Testis (tissue), 2 donors: ENCODE measurements at regions not wholly inside any gene's neighbourhood (a gene's known extent, or its start where the extent isn't known, plus 50 kb on each side); places are given as distances from the start of the nearest gene placed in this dataset.

ENCODE experiments used
- DNase-seq: peaks from one replicate; pipeline ENCODE4 v3.0.0-alpha.2; 2019
- H3K27ac ChIP-seq, 2 donors: fragments of 200-600 bp; sonication (generic); one replicate each; pipeline ENCODE4 v1.5.1; 2019
- H3K27me3 ChIP-seq: fragments of 200-600 bp; sonication (generic); one replicate; pipeline ENCODE4 v1.5.1; 2019
- H3K36me3 ChIP-seq: fragments of 200-600 bp; sonication (generic); one replicate; pipeline ENCODE4 v1.5.1; 2017; ENCODE audit warnings: low read depth; ENCODE audit errors: missing control alignments
- H3K4me1 ChIP-seq: fragments of 200-600 bp; sonication (generic); one replicate; pipeline ENCODE4 v1.5.1; 2019
- H3K4me3 ChIP-seq, 2 donors: fragments of 200-600 bp; sonication (generic); one replicate each; pipeline ENCODE4 v1.5.1; 2017 to 2019
- H3K9me3 ChIP-seq: fragments of 200-600 bp; sonication (generic); one replicate; pipeline ENCODE4 v1.5.1; 2017
- POLR2A ChIP-seq: fragments of 450-650 bp; IDR thresholded peaks from one replicate; pipeline ENCODE4 v1.6.1; 2017; ENCODE audit warnings: antibody characterized with exemption, mild to moderate bottlenecking, moderate library complexity
- WGBS, 2 donors: methylation state at CpG; one replicate each; pipeline ENCODE4 v1.1.5; 2018; 5-methylcytosine and 5-hydroxymethylcytosine counted together
- intact Hi-C: fragments of 100-400 bp; cut with DNase I; formaldehyde crosslinking; loops from one replicate; pipeline ENCODE4 v1.15.1; 2023; ENCODE audit warnings: low total_unique reads
- TF ChIP-seq, protein P1 (sequence below), 3 experiments: fragments of 450-650 bp in 2 of 3; fragments of 200-600 bp in 1 of 3; sonication (generic) in 1 of 3; IDR thresholded peaks; one replicate each; pipeline ENCODE4 v1.5.1; 2016 to 2019; ENCODE audit warnings: antibody characterized with exemption in 3 of 3, mild to moderate bottlenecking in 2 of 3, moderate library complexity in 1 of 3

DNA sequence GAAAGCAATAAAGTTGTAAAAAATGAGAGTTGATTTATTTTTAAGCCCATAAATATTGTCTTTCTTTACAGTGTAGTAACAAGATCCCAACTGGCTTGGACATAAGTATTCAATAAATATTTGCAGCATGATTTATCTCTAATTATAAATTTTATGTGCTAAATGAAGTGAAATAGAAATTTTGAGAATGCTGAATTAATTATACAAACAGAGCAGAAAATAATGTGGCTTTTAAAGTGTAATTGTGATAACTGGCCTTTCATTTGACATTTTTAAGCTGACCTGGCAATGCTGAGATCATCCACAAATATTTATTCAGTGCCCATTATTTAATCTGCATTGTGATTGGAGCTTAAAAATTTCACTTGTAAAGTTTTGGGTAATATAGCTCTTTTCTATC lies 201.6 kb upstream of the NAV3 start:
- Histone ChIP-seq H3K27me3 (no peaks in the 10 kb centered on the region), H3K9me3 (no peaks in the 10 kb centered on the region), H3K4me3 (no peak overlapping the region), H3K27ac (no peak overlapping the region), H3K36me3 (no peaks in the 10 kb centered on the region), H3K4me1 (no peaks in the 10 kb centered on the region)
- DNase-seq: no peak
- TF ChIP-seq POLR2A: no peak
- TF ChIP-seq, protein P1, sequence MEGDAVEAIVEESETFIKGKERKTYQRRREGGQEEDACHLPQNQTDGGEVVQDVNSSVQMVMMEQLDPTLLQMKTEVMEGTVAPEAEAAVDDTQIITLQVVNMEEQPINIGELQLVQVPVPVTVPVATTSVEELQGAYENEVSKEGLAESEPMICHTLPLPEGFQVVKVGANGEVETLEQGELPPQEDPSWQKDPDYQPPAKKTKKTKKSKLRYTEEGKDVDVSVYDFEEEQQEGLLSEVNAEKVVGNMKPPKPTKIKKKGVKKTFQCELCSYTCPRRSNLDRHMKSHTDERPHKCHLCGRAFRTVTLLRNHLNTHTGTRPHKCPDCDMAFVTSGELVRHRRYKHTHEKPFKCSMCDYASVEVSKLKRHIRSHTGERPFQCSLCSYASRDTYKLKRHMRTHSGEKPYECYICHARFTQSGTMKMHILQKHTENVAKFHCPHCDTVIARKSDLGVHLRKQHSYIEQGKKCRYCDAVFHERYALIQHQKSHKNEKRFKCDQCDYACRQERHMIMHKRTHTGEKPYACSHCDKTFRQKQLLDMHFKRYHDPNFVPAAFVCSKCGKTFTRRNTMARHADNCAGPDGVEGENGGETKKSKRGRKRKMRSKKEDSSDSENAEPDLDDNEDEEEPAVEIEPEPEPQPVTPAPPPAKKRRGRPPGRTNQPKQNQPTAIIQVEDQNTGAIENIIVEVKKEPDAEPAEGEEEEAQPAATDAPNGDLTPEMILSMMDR (IDR thresholded peaks at IDR 0.05): no peak
- intact Hi-C loops: no loop called here

DNA sequence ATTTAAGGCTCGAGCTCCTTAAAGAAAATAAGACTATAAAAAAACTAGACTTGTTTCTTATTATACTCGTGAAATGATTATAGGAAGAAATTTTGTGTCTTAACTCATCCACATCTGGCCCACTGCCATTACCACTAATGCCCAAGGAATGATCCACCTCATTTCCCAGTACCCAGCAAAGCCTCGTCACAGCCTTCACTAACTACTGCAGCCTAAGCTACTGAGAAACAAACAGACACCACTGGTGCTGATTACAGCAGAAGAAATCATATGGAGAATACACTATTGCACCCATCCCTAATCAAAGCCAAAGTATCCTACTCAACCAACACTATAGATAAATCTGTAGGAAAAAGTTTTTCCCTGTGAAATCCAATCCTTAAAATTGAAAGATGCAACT lies 205.3 kb upstream of the NAV3 start:
- no peaks in the 10 kb centered on the region for H3K36me3 ChIP-seq
- intact Hi-C loops: no loop called here
- 87 to 88% methylated on average over 3 of the region's 3 CpGs for WGBS, 2 donors
- H3K4me1 ChIP-seq: no peaks in the 10 kb centered on the region
- no peak overlapping the region for H3K4me3 ChIP-seq
- no peak overlapping the region for H3K27ac ChIP-seq
- DNase-seq: no peak
- H3K27me3 ChIP-seq: no peaks in the 10 kb centered on the region
- H3K9me3 ChIP-seq: no peaks in the 10 kb centered on the region
- TF ChIP-seq, protein P1 (IDR thresholded peaks at IDR 0.05): no peak

GRCh38 chr12:77619425-77619824 lies 211.3 kb upstream of the NAV3 start:
- intact Hi-C loops: no loop called here
- TF ChIP-seq, protein P1 (IDR thresholded peaks at IDR 0.05): no peak
- no peak for TF ChIP-seq POLR2A
- H3K36me3 ChIP-seq: no peaks in the 10 kb centered on the region
- H3K27me3 ChIP-seq: no peaks in the 10 kb centered on the region
- H3K9me3 ChIP-seq: no peaks in the 10 kb centered on the region
- H3K4me1 ChIP-seq: no peaks in the 10 kb centered on the region
- no peak for DNase-seq
- no peak overlapping the region for H3K4me3 ChIP-seq
- 66 to 68% methylated on average over 3 of the region's 3 CpGs for WGBS, 2 donors
- no peak overlapping the region for H3K27ac ChIP-seq

DNA sequence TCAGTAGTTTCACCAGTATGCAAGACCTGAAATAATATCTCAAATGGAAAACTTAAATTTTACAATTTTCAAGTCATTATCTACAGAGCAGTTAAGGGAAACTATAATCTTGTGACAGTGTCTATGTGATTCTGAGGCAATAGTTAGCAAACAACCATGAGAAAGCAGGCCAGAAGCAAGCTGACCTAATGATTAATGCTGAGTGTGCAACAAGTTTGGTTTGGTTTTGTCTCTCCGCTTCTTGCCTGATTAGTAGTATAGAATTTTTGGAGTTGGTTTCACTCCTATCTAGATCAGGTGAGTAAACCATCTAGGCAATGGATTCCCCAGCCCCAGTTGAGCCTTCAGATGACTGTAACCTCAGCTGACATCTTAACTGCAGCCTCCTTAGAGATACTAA lies 212.9 kb upstream of the NAV3 start:
- no peak for DNase-seq
- WGBS, 2 donors: 93 to 100% methylated on average over 1 of the region's 1 CpG
- H3K9me3 ChIP-seq: no peaks in the 10 kb centered on the region
- intact Hi-C loops: no loop called here
- H3K36me3 ChIP-seq: no peaks in the 10 kb centered on the region
- no peaks in the 10 kb centered on the region for H3K4me1 ChIP-seq
- H3K27me3 ChIP-seq: no peaks in the 10 kb centered on the region
- H3K4me3 ChIP-seq: no peak overlapping the region
- H3K27ac ChIP-seq: no peak overlapping the region
- TF ChIP-seq, protein P1 (IDR thresholded peaks at IDR 0.05): no peak
- TF ChIP-seq POLR2A: no peak

GRCh38 chr12:77615332-77615731 lies 215.4 kb upstream of the NAV3 start:
- intact Hi-C loops: no loop called here
- Histone ChIP-seq H3K36me3 (no peaks in the 10 kb centered on the region), H3K9me3 (no peaks in the 10 kb centered on the region), H3K27me3 (no peaks in the 10 kb centered on the region), H3K4me3 (no peak overlapping the region), H3K27ac (no peak overlapping the region), H3K4me1 (no peaks in the 10 kb centered on the region)
- DNase-seq: no peak
- TF ChIP-seq, protein P1 (IDR thresholded peaks at IDR 0.05): no peak
- no peak for TF ChIP-seq POLR2A
- 95 to 98% methylated on average over 2 of the region's 2 CpGs for WGBS, 2 donors
